ENCODE measurements at regions not wholly inside any gene's neighbourhood (a gene's known extent, or its start where the extent isn't known, plus 50 kb on each side); places are given as distances from the start of the nearest gene placed in this dataset.
A peak's percentile ranks its signal among the peaks of the same experiment; 100 is the strongest.
"Not testable (repeated sequence)": the region's sequence is repeated elsewhere in the genome, so short reads cannot be mapped to it uniquely, and the experiment has no call there.

- no peak for DNase-seq (ENCODE audit: low read depth)
These were observed 83.1 kb upstream of the SSTR4 start for GRCh38 chr20:22951966-22952365.

GRCh38 chr20:22954661-22955060 is 80.5 kb upstream of the SSTR4 start:
- DNase-seq (ENCODE audit: low read depth), result no peak

- DNase-seq (ENCODE audit: low read depth), result no peak
These were observed 76.7 kb upstream of the SSTR4 start for GRCh38 chr20:22958390-22958789.

GRCh38 chr20:22962567-22963439 is 72.3 kb upstream of the SSTR4 start:
- DNase-seq (ENCODE audit: low read depth), result peak; percentile 13

- no peak for DNase-seq (ENCODE audit: low read depth)
These were observed 71.5 kb upstream of the SSTR4 start for GRCh38 chr20:22963581-22963980.

- no peak for DNase-seq (ENCODE audit: low read depth)
These were observed 68.2 kb upstream of the SSTR4 start for GRCh38 chr20:22966787-22967464.

- not testable (repeated sequence) for DNase-seq (ENCODE audit: low read depth)
These were observed 67.4 kb upstream of the SSTR4 start for GRCh38 chr20:22967706-22968105.

- not testable (repeated sequence) for DNase-seq (ENCODE audit: low read depth)
These were observed 66.1 kb upstream of the SSTR4 start for GRCh38 chr20:22969031-22969430.

GRCh38 chr20:22971077-22971476 is 64.0 kb upstream of the SSTR4 start:
- DNase-seq (ENCODE audit: low read depth), result not testable (repeated sequence)

- peak; percentile 28 for DNase-seq (ENCODE audit: low read depth)
These were observed 60.8 kb upstream of the SSTR4 start for GRCh38 chr20:22974354-22974753.

GRCh38 chr20:22977047-22977785 is 57.9 kb upstream of the SSTR4 start:
- no peak for DNase-seq (ENCODE audit: low read depth)

- no peak for DNase-seq (ENCODE audit: low read depth)
These were observed 51.1 kb upstream of the SSTR4 start for GRCh38 chr20:22984008-22984407.

- DNase-seq (ENCODE audit: low read depth), result peak; percentile 20
These were observed 50.5 kb upstream of the SSTR4 start for GRCh38 chr20:22984606-22985005.

- no peak for DNase-seq (ENCODE audit: low read depth)
These were observed 49.8 kb upstream of the SSTR4 start for GRCh38 chr20:22985239-22985778.
